ENCODE measurements at regions not wholly inside any gene's neighbourhood (a gene's known extent, or its start where the extent isn't known, plus 50 kb on each side); places are given as distances from the start of the nearest gene placed in this dataset.
"Not testable (repeated sequence)": the region's sequence is repeated elsewhere in the genome, so short reads cannot be mapped to it uniquely, and the experiment has no call there.

- DNase-seq (ENCODE audit: low read depth in 2 of 2) = no peak
Measured at GRCh38 chr7:4523873-4524272, 158.2 kb upstream of the FOXK1 start.

DNA sequence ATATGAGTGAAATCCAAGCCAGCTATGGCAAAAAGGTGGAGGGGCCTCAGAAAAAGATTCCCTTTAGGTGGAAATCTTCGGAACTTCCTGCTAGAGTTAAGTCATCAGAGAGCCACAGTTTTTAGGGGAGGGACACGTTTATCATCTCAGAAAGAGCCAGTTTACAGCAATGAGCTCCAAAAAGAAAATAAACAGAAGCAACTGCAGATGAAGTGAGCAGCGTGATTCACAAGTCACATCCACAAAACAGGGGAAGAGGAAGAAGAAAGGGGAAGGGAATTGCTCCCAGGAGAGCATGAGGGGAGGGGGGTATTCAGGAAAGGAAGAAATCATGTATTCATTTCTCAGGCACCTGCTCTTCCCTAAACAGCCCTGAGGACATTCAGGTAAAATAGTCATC, 156.2 kb upstream of the FOXK1 start:
- no peak for DNase-seq (ENCODE audit: low read depth in 2 of 2)

DNA sequence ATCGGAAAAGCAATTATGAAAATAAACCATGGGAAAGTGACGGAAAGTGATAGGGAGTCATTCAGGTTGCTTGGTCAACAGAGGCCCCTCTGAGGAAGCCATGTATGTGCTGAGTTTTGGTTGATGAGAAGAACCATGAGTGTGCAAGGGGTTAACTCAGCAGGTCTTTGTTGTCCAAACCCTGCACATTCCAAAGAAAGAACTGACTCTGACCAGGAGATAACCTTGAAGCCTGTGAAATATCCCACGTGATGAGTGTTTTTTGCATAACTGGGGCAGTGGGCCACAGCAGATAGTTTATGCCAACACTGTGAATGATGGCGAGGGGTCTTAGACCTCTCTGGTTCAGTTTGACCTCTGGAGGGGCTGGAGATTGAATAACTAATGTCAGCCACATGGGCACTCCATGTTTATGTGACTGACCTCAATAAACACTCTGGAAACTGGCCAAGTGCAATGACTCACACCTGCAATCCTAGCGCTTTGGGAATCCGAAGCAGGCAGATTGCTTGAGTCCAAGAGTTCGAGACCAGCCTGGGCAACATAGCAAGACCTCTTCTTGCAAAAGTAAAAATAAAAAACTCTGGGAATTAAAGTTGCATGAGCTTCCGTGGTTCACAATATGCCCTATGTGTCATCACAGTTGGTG, 154.0 kb upstream of the FOXK1 start:
- no peak for DNase-seq (ENCODE audit: low read depth in 2 of 2)

DNA sequence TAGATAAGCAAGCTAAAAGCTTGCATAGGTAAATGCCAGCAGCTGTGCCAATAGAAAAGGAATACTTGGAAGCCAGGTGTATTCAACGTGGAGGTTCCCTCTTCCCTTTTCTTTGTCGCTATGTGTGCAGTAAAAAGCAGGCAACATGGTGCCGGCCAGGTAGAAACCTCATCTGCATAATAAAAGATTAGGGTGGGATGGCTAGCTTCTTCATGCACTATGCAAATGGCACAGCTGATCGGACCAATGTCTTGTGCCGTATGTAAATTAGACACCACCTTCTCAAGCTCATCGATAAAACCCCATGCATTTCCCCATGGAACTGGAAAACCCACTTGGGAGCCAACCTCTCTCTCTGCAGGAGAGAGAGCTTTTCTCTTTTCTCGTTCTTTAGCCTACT, 150.9 kb upstream of the FOXK1 start:
- DNase-seq (ENCODE audit: low read depth in 2 of 2) = no peak

GRCh38 chr7:4533339-4533738, 148.8 kb upstream of the FOXK1 start:
- not testable (repeated sequence) for DNase-seq (ENCODE audit: low read depth in 2 of 2)

DNA sequence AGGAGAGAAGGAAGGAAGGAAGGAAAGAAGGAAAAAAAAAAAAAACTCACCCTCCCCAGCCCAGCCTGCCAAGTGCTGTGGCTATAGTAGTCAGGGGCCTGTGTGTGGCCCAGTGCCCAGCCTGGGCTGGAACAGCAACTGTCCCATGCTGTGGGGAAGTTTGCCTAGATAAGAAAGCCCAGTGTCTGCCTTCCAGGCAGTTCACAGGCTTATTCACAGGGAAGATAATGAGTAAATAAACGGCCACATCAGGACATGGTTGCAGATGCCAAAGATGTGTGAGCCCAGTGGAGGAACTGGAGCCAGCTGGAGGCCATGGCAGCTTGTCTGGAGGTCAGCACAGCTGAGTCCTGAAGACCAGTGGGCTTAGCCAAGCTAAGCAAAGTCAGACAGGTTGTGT, 132.4 kb upstream of the FOXK1 start:
- no peak for DNase-seq (ENCODE audit: low read depth in 2 of 2)

- DNase-seq (ENCODE audit: low read depth in 2 of 2) = no peak
Measured at GRCh38 chr7:4550117-4550516, 132.0 kb upstream of the FOXK1 start.

DNA sequence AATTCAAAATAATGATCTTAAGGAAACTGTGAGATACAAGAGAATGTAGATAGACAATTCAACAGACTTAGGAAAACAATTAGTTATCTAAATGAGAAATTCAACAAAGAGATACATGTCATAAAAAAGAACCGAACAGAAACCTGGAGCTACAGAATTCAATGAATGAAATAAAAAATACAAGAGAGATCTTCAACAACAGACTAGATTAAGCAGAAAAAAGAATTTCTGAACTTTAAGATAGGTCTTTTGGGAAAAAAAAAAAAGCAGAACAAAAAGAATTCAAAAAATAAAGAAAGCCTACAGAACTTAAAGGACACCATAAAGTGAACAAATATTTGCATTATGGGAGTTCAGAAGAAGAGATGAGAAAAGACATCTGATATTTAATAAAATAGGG, 129.1 kb upstream of the FOXK1 start:
- no peak for DNase-seq (ENCODE audit: low read depth in 2 of 2)

- DNase-seq (ENCODE audit: low read depth in 2 of 2) = no peak
Measured at GRCh38 chr7:4556868-4557793, 125.0 kb upstream of the FOXK1 start.

- DNase-seq (ENCODE audit: low read depth in 2 of 2) = no peak
Measured at GRCh38 chr7:4561795-4562194, 120.3 kb upstream of the FOXK1 start.

DNA sequence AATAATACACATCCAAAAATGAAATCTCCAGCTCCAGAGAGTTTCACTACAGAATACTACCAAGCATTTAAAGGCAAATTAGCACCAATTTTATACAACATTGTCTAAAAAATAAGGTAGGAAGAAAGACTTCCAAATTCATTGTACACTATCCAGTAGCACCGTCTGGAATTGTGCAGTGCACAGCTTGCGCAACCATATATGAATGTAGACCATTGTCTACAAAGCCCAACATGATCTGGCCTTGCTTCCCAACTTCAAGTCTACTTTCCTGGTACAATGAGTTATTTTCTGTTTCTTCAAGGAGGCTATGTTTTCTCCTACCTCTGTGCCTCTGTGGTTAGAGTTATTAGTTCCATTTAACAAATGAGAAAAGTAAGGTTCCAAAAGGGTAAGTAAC, 115.4 kb upstream of the FOXK1 start:
- no peak for DNase-seq (ENCODE audit: low read depth in 2 of 2)

- no peak for DNase-seq (ENCODE audit: low read depth in 2 of 2)
Measured at GRCh38 chr7:4574851-4575250, 107.2 kb upstream of the FOXK1 start.

DNA sequence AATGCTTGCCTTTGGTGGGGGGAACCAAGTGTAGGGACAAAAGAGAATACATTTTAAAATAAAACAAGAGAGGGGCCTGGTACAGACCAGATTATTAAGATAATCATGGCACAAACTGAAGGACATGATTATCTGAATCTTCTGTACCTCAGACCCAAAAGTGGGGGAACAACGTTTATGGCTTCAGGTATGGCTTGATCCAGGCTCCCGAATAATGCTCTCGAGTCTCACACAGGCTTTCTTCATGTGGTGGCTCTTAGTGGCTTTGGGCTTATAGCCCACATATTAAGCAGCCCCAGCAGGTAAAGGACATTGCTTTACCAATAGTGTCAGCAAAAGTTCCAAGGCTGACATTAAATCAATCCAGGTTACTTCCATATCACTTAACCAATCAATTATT, 106.8 kb upstream of the FOXK1 start:
- no peak for DNase-seq (ENCODE audit: low read depth in 2 of 2)

GRCh38 chr7:4602905-4603842, 78.9 kb upstream of the FOXK1 start:
- DNase-seq (ENCODE audit: low read depth in 2 of 2) = no peak

GRCh38 chr7:4603843-4604231, 78.3 kb upstream of the FOXK1 start:
- DNase-seq (ENCODE audit: low read depth in 2 of 2) = no peak

DNA sequence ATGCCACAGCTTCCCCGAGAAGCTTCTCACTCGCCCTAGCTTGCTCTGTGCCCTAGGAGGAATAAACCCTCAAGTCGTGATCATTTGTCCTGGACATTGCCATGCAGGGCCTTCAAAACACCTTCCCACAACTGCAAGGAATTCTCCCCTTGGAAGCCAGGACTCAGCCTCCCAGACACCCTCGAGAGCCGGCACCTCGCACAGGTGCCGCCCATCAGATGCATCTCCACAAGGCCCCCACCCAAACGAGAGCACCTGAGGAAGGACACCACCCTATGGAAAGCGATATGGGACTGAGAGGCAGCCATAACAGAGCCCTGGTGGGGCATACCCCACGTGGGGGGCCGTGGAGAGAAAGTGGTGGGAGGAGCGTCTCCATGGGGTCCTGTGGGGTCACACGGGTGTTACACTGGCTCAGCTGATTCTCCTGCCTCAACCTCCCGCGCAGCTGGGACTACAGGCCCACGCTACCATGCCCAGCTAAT, 77.6 kb upstream of the FOXK1 start:
- DNase-seq (ENCODE audit: low read depth in 2 of 2) = no peak

DNA sequence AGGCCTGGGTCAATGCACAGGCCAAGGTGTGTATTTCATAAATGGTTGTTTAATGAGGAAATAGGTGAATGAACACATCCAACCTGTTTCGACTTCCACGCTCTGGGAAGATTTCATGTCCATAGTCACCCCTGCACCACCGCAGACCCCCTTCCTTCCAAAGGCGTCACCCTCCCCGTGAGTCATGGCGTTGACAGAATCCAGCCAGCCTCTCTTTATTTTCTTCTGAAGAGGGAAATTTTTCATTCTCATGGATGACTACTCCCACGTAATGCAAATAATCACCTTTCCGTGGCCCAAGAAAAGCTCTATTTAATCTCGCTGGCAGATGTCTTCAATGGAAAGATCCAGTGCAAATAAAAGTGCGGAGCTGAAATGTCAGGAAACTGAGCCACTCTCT, 75.3 kb upstream of the FOXK1 start:
- no peak for DNase-seq (ENCODE audit: low read depth in 2 of 2)

DNA sequence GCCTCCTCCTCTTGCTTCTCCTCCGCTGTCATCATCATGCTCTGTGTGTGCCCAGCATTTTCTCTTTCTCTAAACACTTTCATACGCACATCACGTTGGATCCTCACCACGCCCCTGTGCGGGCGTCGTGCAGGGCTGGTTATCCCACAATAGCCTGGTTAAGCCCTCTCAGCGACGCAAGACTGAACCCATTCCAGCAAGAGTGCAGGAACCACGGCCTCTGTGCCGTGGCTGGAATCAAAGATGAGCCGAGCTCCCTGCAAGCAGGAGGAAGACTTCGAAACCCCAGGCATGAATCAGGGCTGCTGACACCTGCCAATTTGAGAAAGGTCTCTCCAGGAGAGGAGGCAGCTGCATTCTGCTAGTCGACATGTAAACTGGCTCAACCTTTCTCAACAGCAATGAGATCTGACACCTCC, 74.8 kb upstream of the FOXK1 start:
- no peak for DNase-seq (ENCODE audit: low read depth in 2 of 2)

- DNase-seq (ENCODE audit: low read depth in 2 of 2) = not testable (repeated sequence)
Measured at GRCh38 chr7:4609576-4609975, 72.5 kb upstream of the FOXK1 start.

- peak; percentile 14 to 20 for DNase-seq (ENCODE audit: low read depth in 2 of 2)
Measured at GRCh38 chr7:4610768-4611467, 71.2 kb upstream of the FOXK1 start.

- DNase-seq (ENCODE audit: low read depth in 2 of 2) = no peak
Measured at GRCh38 chr7:4612237-4612636, 69.9 kb upstream of the FOXK1 start.
